ENCODE measurements at regions not wholly inside any gene's neighbourhood (a gene's known extent, or its start where the extent isn't known, plus 50 kb on each side); places are given as distances from the start of the nearest gene placed in this dataset.

DNA sequence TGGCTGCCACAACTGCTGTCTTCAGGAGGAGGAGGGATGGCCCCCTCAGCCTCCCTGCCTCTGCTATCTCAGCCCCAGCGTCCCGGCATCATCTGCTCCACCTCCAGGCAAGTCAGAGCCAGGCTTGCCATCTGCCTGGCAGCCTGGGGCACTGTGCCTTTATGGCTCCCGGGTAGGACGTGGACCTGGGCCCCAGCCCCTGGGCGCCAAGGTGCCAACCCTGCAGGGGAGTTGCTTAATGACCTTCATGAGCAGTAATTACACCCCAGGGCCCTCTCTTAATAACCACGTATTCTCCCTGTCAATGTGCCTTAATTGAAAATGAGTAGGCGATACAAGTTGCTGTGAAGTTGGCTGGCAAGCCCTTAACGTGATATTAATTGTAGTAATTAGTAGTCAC, 122.1 kb upstream of the MLN start (continued):
- TF ChIP-seq ELF4 (CRISPR knock-in tag; IDR thresholded peaks at IDR 0.05; ENCODE audit: low read depth) (no peak), GTF2I (CRISPR knock-in tag; conservative IDR thresholded peaks at IDR 0.05) (no peak)

DNA sequence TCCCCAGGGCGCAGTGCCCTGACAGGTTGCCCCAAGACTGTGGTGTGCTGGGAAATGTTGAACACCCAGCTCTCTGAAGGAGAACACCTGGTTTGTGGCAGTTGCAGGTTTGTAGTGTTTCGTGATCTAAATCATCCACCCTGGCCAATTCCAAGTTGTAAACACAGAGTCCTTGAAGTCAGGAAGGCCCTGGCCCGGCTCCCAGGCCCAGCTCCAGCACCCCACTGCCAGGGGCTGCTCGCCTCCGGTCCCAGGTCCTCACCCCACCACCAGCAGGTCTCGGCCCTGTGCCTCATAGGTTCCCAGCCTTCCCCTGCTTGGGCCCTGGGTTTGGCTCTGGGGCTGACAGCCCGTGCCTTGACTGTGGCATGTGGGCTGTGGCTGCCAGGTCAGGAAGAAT, 121.4 kb upstream of the MLN start:
- no peak for DNase-seq (ENCODE audit: low spot score)
- CTCF ChIA-PET: no interaction called here
- H3K36me3 Mint-ChIP-seq: peaks cover 4% of the 10 kb centered on the region
- H3K27me3 Mint-ChIP-seq (ENCODE audit: low read depth): peaks cover 5% of the 10 kb centered on the region; the same call in 1 of the 2 replicates
- H3K4me1 Mint-ChIP-seq: peaks cover 18% of the 10 kb centered on the region
- H3K4me3 Mint-ChIP-seq: no peak overlapping the region
- no peak for ATAC-seq
- POLR2A ChIA-PET: no interaction called here
- peaks cover 11% of the 10 kb centered on the region for H3K9me3 Mint-ChIP-seq
- TF ChIP-seq HMGXB4 (CRISPR knock-in tag; IDR thresholded peaks at IDR 0.05) (no peak), SOX15 (CRISPR knock-in tag; IDR thresholded peaks at IDR 0.05) (no peak), E2F1 (CRISPR knock-in tag; IDR thresholded peaks at IDR 0.05) (no peak), RELA (CRISPR knock-in tag; IDR thresholded peaks at IDR 0.05; ENCODE audit: borderline replicate concordance) (no peak), MYBL2 (CRISPR knock-in tag; IDR thresholded peaks at IDR 0.05) (no peak)
- TF ChIP-seq, protein P1, sequence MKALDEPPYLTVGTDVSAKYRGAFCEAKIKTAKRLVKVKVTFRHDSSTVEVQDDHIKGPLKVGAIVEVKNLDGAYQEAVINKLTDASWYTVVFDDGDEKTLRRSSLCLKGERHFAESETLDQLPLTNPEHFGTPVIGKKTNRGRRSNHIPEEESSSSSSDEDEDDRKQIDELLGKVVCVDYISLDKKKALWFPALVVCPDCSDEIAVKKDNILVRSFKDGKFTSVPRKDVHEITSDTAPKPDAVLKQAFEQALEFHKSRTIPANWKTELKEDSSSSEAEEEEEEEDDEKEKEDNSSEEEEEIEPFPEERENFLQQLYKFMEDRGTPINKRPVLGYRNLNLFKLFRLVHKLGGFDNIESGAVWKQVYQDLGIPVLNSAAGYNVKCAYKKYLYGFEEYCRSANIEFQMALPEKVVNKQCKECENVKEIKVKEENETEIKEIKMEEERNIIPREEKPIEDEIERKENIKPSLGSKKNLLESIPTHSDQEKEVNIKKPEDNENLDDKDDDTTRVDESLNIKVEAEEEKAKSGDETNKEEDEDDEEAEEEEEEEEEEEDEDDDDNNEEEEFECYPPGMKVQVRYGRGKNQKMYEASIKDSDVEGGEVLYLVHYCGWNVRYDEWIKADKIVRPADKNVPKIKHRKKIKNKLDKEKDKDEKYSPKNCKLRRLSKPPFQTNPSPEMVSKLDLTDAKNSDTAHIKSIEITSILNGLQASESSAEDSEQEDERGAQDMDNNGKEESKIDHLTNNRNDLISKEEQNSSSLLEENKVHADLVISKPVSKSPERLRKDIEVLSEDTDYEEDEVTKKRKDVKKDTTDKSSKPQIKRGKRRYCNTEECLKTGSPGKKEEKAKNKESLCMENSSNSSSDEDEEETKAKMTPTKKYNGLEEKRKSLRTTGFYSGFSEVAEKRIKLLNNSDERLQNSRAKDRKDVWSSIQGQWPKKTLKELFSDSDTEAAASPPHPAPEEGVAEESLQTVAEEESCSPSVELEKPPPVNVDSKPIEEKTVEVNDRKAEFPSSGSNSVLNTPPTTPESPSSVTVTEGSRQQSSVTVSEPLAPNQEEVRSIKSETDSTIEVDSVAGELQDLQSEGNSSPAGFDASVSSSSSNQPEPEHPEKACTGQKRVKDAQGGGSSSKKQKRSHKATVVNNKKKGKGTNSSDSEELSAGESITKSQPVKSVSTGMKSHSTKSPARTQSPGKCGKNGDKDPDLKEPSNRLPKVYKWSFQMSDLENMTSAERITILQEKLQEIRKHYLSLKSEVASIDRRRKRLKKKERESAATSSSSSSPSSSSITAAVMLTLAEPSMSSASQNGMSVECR (CRISPR knock-in tag; IDR thresholded peaks at IDR 0.05; ENCODE audit: borderline replicate concordance): no peak
- TF ChIP-seq, protein P2, sequence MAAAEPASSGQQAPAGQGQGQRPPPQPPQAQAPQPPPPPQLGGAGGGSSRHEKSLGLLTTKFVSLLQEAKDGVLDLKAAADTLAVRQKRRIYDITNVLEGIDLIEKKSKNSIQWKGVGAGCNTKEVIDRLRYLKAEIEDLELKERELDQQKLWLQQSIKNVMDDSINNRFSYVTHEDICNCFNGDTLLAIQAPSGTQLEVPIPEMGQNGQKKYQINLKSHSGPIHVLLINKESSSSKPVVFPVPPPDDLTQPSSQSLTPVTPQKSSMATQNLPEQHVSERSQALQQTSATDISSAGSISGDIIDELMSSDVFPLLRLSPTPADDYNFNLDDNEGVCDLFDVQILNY (CRISPR knock-in tag; IDR thresholded peaks at IDR 0.05): no peak
- TF ChIP-seq, protein P3, sequence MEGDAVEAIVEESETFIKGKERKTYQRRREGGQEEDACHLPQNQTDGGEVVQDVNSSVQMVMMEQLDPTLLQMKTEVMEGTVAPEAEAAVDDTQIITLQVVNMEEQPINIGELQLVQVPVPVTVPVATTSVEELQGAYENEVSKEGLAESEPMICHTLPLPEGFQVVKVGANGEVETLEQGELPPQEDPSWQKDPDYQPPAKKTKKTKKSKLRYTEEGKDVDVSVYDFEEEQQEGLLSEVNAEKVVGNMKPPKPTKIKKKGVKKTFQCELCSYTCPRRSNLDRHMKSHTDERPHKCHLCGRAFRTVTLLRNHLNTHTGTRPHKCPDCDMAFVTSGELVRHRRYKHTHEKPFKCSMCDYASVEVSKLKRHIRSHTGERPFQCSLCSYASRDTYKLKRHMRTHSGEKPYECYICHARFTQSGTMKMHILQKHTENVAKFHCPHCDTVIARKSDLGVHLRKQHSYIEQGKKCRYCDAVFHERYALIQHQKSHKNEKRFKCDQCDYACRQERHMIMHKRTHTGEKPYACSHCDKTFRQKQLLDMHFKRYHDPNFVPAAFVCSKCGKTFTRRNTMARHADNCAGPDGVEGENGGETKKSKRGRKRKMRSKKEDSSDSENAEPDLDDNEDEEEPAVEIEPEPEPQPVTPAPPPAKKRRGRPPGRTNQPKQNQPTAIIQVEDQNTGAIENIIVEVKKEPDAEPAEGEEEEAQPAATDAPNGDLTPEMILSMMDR (IDR thresholded peaks at IDR 0.05): no peak
- H3K27ac Mint-ChIP-seq: no peak overlapping the region

- Mint-ChIP-seq H3K9me3 (peaks cover 11% of the 10 kb centered on the region), H3K36me3 (peaks cover 4% of the 10 kb centered on the region), H3K27me3 (ENCODE audit: low read depth) (peaks cover 8% of the 10 kb centered on the region; the same call in 1 of the 2 replicates), H3K4me1 (peaks cover 15% of the 10 kb centered on the region), H3K4me3 (no peak overlapping the region), H3K27ac (no peak overlapping the region)
- no peak for DNase-seq (ENCODE audit: low spot score)
- CTCF ChIA-PET: no interaction called here
- POLR2A ChIA-PET: no interaction called here
- no peak for ATAC-seq
- TF ChIP-seq ELF4 (CRISPR knock-in tag; IDR thresholded peaks at IDR 0.05; ENCODE audit: low read depth) (no peak), KAT7 (CRISPR knock-in tag; IDR thresholded peaks at IDR 0.05; ENCODE audit: borderline replicate concordance) (no peak), SMAD4 (CRISPR knock-in tag; IDR thresholded peaks at IDR 0.05) (no peak), RELA (CRISPR knock-in tag; IDR thresholded peaks at IDR 0.05; ENCODE audit: borderline replicate concordance) (no peak), NFE2L1 (CRISPR knock-in tag; IDR thresholded peaks at IDR 0.05) (no peak), ETV6 (CRISPR knock-in tag; IDR thresholded peaks at IDR 0.05) (no peak)
- TF ChIP-seq, protein P4, sequence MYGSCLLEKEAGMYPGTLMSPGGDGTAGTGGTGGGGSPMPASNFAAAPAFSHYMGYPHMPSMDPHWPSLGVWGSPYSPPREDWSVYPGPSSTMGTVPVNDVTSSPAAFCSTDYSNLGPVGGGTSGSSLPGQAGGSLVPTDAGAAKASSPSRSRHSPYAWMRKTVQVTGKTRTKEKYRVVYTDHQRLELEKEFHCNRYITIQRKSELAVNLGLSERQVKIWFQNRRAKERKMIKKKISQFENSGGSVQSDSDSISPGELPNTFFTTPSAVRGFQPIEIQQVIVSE (CRISPR knock-in tag; IDR thresholded peaks at IDR 0.05; ENCODE audit: borderline replicate concordance): no peak
- TF ChIP-seq, protein P1 (CRISPR knock-in tag; IDR thresholded peaks at IDR 0.05; ENCODE audit: borderline replicate concordance): no peak
Observed at GRCh38 chr6:33924681-33925080, 120.9 kb upstream of the MLN start.
